Activated CD4-positive, alpha-beta T cell treated with anti-CD3 and anti-CD28 coated beads, Interleukin-10, Interleukin-2, amounts not matched to agents 100 ng/mL and 50 ng/mL, durations not matched to agents 16 hours and 8 hours (primary cell): ENCODE measurements at regions not wholly inside any gene's neighbourhood (a gene's known extent, or its start where the extent isn't known, plus 50 kb on each side); places are given as distances from the start of the nearest gene placed in this dataset.
"Not testable (repeated sequence)": the region's sequence is repeated elsewhere in the genome, so short reads cannot be mapped to it uniquely, and the experiment has no call there.

Experiments
- DNase-seq: peaks from one replicate; pipeline ENCODE4 v3.0.0-alpha.2; 2020

GRCh38 chr2:90238505-90239230, 1547.2 kb downstream of the RPIA start:
- DNase-seq, result not testable (repeated sequence)

- DNase-seq, result not testable (repeated sequence)
Measured at GRCh38 chr2:90239769-90240168, 1548.3 kb downstream of the RPIA start.

GRCh38 chr2:90244902-90245765, 1553.7 kb downstream of the RPIA start:
- DNase-seq, result not testable (repeated sequence)

DNA sequence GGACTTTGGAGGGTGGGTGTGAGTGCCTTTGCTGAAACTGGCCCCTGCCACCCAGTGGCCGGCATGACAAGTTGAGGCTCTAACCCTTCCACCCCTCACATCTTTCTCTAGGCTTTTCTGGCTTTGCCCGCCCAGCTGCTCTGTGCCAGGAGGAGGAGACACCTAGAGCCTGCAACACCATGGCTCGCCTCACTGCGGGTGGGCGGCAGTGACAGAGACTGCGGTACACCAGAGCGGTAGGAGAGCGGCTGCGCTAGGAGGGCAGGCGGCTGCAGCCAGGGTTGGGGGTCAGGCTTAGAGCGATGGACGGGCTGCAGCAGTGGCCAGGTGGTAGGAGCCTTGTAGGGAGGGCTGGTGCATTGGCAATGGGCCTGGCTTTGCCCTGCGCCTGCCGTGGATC, 1556.9 kb downstream of the RPIA start:
- DNase-seq, result not testable (repeated sequence)

- not testable (repeated sequence) for DNase-seq
Measured at GRCh38 chr2:90250350-90250749, 1558.9 kb downstream of the RPIA start.

DNA sequence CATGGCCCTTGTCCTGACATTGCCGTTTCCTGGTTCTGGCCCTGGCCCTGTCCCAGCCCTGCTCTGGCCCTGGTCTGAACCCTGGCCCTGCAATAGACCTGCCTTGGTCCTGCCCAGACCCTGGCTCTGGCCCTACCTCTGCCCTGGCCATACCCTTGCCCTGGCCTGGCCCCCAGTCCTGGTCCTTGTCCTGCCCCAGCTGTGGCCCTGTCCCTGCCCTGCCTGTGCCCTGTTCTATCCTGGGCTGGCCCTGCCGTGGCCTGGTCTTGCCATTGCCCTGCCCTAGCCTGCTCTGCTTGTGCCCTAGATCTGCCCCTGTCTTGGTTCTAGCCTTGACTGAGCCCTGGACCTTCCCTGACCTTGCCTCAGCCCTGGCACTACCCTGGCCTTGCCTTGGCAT, 1560.1 kb downstream of the RPIA start:
- not testable (repeated sequence) for DNase-seq

- not testable (repeated sequence) for DNase-seq
Measured at GRCh38 chr2:90253306-90253705, 1561.8 kb downstream of the RPIA start.

- not testable (repeated sequence) for DNase-seq
Measured at GRCh38 chr2:90266888-90267287, 1575.4 kb downstream of the RPIA start.

DNA sequence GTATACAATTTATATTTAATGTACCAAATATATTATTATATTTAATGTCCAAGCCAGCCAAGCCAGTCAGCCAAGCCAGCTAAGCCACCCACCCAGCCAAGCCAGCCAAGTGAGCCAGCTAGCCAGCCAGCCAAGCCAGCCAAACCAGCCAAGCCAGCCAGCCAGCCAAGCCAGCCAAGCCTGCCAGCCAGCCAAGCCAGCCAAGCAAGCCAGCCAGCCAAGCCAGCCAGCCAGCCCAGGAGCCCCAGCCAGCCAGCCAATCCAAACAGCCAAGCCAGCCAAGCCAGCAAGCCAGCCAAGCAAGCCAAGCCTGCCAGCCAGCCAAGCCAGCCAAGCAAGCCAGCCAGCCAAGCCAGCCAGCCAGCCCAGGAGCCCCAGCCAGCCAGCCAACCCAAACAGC, 1596.3 kb downstream of the RPIA start:
- not testable (repeated sequence) for DNase-seq

- DNase-seq, result not testable (repeated sequence)
Measured at GRCh38 chr2:90288396-90288795, 1596.9 kb downstream of the RPIA start.

- not testable (repeated sequence) for DNase-seq
Measured at GRCh38 chr2:90289291-90289980, 1598.0 kb downstream of the RPIA start.

DNA sequence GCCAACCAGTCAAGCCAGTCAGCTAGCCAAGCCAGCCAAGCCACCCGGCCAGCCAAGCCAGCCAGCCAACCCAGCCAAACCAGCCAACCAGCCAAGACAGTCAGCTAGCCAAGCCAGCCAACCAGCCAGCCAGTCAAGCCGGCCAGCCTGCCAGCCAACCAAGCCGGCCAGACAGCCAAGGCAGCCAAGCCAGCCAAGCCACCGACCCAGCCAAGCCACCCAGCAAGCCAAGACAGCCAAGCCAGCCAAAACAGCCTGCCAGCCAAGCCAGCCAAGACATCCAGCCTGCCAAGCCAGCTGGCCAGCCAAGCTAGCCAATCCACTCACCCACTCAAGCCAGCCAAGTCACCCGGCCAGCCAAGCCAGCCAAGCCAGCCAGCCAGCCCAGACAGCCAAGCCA, 1599.2 kb downstream of the RPIA start:
- not testable (repeated sequence) for DNase-seq

- not testable (repeated sequence) for DNase-seq
Measured at GRCh38 chr2:90291168-90291883, 1599.9 kb downstream of the RPIA start.

DNA sequence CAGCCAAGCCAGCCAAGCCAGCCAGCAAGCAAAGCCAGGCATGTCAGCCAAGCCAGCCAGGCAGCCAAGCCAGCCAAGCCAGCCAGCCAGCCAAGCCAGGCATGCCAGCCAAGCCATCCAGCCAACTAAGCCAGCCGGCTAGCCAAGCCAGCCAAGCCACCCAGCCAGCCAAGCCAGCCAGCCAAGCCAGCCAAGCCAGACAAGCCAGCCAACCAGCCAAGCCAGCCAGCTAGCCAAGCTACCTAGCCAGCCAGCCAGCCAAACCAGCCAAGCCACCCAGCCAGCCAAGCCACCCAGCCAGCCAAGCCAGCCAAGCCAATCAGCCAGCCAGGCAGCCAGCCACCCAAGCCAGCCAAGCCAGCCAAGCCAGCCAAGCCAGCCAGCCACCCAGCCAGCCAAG, 1600.5 kb downstream of the RPIA start:
- DNase-seq, result not testable (repeated sequence)

DNA sequence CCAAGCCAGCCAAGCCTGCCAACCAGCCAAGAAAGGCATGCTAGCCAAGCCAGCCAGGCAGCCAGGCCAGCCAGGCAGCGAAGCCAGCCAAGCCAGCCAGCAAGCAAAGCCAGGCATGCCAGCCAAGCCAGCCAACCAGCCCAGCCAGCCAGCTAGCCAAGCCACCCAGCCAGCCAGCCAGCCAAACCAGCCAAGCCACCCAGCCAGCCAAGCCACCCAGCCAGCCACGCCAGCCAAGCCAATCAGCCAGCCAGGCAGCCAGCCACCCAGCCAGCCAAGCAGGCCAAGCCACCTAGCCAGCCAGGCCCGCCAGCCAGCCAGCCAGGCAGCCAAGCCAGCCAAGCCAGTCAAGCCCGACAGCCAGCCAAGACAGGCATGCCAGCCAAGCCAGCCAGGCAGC, 1601.0 kb downstream of the RPIA start:
- DNase-seq, result not testable (repeated sequence)

DNA sequence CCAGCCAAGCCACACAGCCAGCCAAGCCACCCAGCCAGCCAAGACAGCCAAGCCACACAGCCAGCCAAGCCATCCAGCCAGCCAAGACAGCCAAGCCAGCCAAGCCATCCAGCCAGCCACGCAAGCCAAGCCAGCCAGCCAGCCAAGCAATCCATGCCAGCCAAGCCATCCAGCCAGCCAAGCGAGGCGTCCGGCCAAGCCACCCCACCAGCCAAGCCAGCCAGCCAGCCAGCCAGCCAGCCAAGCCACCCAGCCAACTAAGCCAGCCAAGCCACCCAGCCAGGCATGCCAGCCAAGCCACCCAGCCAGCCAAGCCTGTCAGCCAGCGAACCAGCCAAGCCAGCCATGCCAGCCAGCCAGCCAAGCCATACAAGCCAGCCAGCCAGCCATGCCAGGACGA, 1601.8 kb downstream of the RPIA start:
- not testable (repeated sequence) for DNase-seq

DNA sequence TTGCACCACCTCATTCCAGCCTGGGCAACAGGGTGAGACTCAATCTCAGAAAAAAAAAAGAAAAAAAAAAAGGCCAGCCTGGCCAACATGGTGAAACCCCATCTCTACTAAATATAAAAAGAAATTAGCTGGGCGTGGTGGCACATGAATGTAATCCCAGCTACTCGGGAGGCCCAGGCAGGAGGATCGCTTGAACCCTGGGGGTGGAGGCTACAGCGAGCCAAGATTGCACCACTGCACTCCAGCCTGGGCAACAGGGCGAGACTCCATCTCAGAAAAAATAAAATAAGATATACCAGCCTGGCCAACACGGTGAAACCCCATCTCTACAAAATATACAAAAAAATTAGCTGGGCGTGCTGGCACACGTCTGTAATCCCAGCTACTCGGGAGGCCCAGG, 1602.3 kb downstream of the RPIA start:
- DNase-seq, result not testable (repeated sequence)

DNA sequence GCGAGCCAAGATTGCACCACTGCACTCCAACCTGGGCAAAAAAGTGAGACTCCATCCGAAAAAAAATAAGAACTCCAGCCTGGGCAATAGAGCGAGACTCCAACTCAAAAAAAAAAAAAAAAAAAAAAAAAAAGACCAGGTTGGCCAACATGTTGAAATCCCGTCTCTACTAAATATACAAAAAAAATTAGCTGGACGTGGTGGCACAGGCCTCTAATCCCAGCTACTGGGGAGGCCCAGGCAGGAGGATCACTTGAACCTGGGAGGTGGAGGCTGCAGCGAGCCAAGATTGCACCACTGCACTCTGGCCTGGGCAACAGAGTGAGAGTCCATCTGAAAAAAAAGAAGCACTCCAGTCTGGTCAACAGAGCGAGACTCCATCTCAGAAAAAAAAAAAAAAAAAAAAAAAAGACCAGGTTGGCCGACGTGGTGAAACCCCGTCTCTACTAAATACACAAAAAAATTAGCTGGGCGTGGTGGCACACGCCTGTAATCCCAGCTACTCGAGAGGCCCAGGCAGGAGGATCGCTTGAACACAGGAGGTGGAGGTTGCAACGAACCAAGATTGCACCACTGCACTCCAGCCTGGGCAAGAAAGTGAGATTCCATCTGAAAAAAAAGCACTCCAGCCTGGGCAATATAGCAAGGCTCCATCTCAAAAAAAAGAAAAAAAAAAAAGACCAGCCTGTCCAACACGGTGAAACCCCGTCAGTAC, 1603.7 kb downstream of the RPIA start:
- not testable (repeated sequence) for DNase-seq

- DNase-seq, result not testable (repeated sequence)
Measured at GRCh38 chr2:90296484-90296777, 1605.0 kb downstream of the RPIA start.

DNA sequence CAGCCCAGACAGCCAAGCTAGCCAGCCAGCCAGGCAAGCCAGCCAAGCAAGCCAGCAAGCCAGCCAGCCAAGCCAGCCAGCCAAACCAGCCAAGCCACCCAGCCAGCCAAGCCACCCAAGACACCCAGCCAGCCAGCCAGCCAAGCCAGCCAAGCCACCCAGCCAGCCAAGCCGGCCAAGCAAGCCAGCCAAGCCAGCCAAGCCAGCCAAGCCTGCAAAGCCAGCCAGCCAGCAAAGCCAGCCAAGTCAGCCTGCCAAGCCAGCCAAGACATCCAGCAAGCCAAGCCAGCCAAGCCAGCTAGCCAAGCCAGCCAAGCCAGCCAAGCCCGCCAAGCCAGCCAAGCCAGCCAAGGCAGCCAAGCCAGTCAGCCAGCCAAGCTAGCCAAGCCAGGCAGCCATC, 1606.2 kb downstream of the RPIA start:
- DNase-seq, result not testable (repeated sequence)

DNA sequence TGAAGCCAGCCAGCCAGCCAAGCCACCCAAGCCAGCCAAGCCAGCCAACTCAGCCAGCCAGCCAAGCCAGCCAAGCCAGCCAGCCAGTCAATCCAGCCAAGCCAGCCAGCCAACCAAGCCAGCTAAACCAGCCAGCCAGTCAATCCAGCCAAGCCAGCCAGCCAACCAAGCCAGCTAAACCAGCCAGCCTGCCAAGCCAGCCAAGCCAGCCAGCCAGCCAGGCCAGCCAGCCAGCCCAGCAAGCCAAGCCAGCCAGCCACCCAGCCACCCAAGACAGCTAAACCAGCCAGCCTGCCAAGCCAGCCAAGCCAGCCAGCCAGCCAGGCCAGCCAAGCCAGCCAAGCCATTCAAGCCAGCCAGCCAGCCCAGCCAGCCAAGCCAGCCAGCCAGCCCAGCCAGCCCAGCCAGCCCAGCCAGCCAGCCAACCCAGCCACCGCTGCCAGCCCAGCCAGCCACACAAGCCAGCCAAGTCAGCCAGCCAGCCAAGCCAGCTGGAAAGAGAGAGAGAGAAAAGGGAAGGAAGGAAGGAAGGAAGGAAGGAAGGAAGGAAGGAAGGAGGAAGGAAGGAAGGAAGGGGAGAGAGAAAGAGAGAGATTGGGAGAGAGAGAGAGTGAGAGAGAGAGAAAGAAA, 1606.8 kb downstream of the RPIA start:
- DNase-seq, result not testable (repeated sequence)

GRCh38 chr2:90298983-90299382, 1607.5 kb downstream of the RPIA start:
- DNase-seq, result not testable (repeated sequence)
